IPS DF 6.9 (cell line): ENCODE measurements at regions not wholly inside any gene's neighbourhood (a gene's known extent, or its start where the extent isn't known, plus 50 kb on each side); places are given as distances from the start of the nearest gene placed in this dataset.
"Not testable (repeated sequence)": the region's sequence is repeated elsewhere in the genome, so short reads cannot be mapped to it uniquely, and the experiment has no call there.

ENCODE experiments used
- DNase-seq: peaks from one replicate; pipeline ENCODE4 v3.0.0-alpha.2; 2013; ENCODE audit warnings: low read depth, low spot score
- H3K27ac ChIP-seq: one replicate; pipeline ENCODE4 v1.5.1; 2013; ENCODE audit warnings: low read length, control low read depth
- H3K27me3 ChIP-seq: 2 replicates; pipeline ENCODE4 v1.6.1; 2013; ENCODE audit warnings: mild to moderate bottlenecking, low read length; ENCODE audit not compliant: control insufficient read depth, insufficient read depth
- H3K36me3 ChIP-seq: 2 replicates; pipeline ENCODE4 v1.6.1; 2013; ENCODE audit warnings: low read length; ENCODE audit not compliant: control insufficient read depth, insufficient read depth
- H3K4me1 ChIP-seq: 2 replicates; pipeline ENCODE4 v1.6.1; 2013; ENCODE audit warnings: low read length; ENCODE audit not compliant: control insufficient read depth, insufficient read depth
- H3K4me3 ChIP-seq: 2 replicates; pipeline ENCODE4 v1.5.1; 2013; ENCODE audit warnings: mild to moderate bottlenecking, low read length
- H3K9me3 ChIP-seq: 2 replicates; pipeline ENCODE4 v1.6.1; 2013; ENCODE audit warnings: low read length, inconsistent platforms; ENCODE audit not compliant: control insufficient read depth, insufficient read depth
- WGBS: extraction: QIAGEN DNeasy Blood & Tissue Kit; methylation state at CpG from one replicate; pipeline ENCODE4 v1.1.7; 2013; ENCODE audit warnings: mixed read lengths, missing lambda C conversion rate; ENCODE audit not compliant: insufficient read length, insufficient coverage; 5-methylcytosine and 5-hydroxymethylcytosine counted together

- H3K9me3 ChIP-seq: no peaks in the 10 kb centered on the region
- no peak overlapping the region for H3K4me3 ChIP-seq
- no peaks in the 10 kb centered on the region for H3K4me1 ChIP-seq
- no peak overlapping the region for H3K27ac ChIP-seq
- H3K27me3 ChIP-seq: no peaks in the 10 kb centered on the region
- DNase-seq: no peak
- WGBS: no CpG with 5 or more reads among the region's 3 CpGs
- no peaks in the 10 kb centered on the region for H3K36me3 ChIP-seq
These were observed 354.9 kb downstream of the CD109 start for GRCh38 chr6:74050921-74051320.

GRCh38 chr6:74048387-74048786 lies 352.4 kb downstream of the CD109 start:
- Histone ChIP-seq H3K36me3 (no peaks in the 10 kb centered on the region), H3K4me1 (no peaks in the 10 kb centered on the region), H3K4me3 (no peak overlapping the region), H3K27me3 (no peaks in the 10 kb centered on the region), H3K27ac (no peak overlapping the region), H3K9me3 (no peaks in the 10 kb centered on the region)
- DNase-seq: no peak
- no CpG with 5 or more reads among the region's 2 CpGs for WGBS

- DNase-seq: no peak
- Histone ChIP-seq H3K27ac (no peak overlapping the region), H3K4me3 (no peak overlapping the region), H3K36me3 (no peaks in the 10 kb centered on the region), H3K27me3 (no peaks in the 10 kb centered on the region), H3K4me1 (peaks cover 5% of the 10 kb centered on the region; the same call in 1 of the 2 replicates), H3K9me3 (no peaks in the 10 kb centered on the region)
- WGBS: no CpG with 5 or more reads among the region's 3 CpGs
These were observed 348.6 kb downstream of the CD109 start for GRCh38 chr6:74044417-74045096.

- Histone ChIP-seq H3K4me3 (no peak overlapping the region), H3K27me3 (no peaks in the 10 kb centered on the region)
- no CpG with 5 or more reads among the region's 3 CpGs for WGBS
These were observed 345.4 kb downstream of the CD109 start for GRCh38 chr6:74041420-74041819.

GRCh38 chr6:74018825-74019224 lies 322.8 kb downstream of the CD109 start:
- Histone ChIP-seq H3K27me3 (no peaks in the 10 kb centered on the region), H3K36me3 (no peaks in the 10 kb centered on the region), H3K9me3 (no peaks in the 10 kb centered on the region; the same call in 1 of the 2 replicates), H3K27ac (no peak overlapping the region), H3K4me3 (no peak overlapping the region), H3K4me1 (no peaks in the 10 kb centered on the region)
- WGBS: no CpG with 5 or more reads among the region's 5 CpGs
- no peak for DNase-seq

More at GRCh38 chr6:74041420-74041819, 345.4 kb downstream of the CD109 start:
- H3K9me3 ChIP-seq: no peaks in the 10 kb centered on the region
- H3K36me3 ChIP-seq: no peaks in the 10 kb centered on the region
- H3K27ac ChIP-seq: no peak overlapping the region
- DNase-seq: no peak
- H3K4me1 ChIP-seq: peaks cover 5% of the 10 kb centered on the region; the same call in 1 of the 2 replicates

- no CpG with 5 or more reads among the region's 1 CpG for WGBS
- H3K27ac ChIP-seq: no peak overlapping the region
These were observed 319.4 kb downstream of the CD109 start for GRCh38 chr6:74015427-74015826.

GRCh38 chr6:74000666-74001490 lies 304.9 kb downstream of the CD109 start:
- DNase-seq: no peak
- no peak overlapping the region for H3K27ac ChIP-seq
- H3K27me3 ChIP-seq: no peaks in the 10 kb centered on the region
- H3K4me1 ChIP-seq: no peaks in the 10 kb centered on the region
- H3K4me3 ChIP-seq: no peak overlapping the region
- H3K36me3 ChIP-seq: no peaks in the 10 kb centered on the region
- no CpG with 5 or more reads among the region's 5 CpGs for WGBS
- no peaks in the 10 kb centered on the region for H3K9me3 ChIP-seq

More at GRCh38 chr6:74015427-74015826, 319.4 kb downstream of the CD109 start:
- no peaks in the 10 kb centered on the region for H3K27me3 ChIP-seq
- no peaks in the 10 kb centered on the region for H3K36me3 ChIP-seq
- no peaks in the 10 kb centered on the region for H3K4me1 ChIP-seq
- H3K4me3 ChIP-seq: no peak overlapping the region
- no peak for DNase-seq
- no peaks in the 10 kb centered on the region; the same call in 1 of the 2 replicates for H3K9me3 ChIP-seq

- H3K9me3 ChIP-seq, DNase-seq, H3K36me3 ChIP-seq, H3K4me3 ChIP-seq, H3K27me3 ChIP-seq, H3K27ac ChIP-seq, H3K4me1 ChIP-seq: not testable (repeated sequence)
- WGBS: no CpG with 5 or more reads among the region's 30 CpGs
These were observed 294.7 kb downstream of the CD109 start for GRCh38 chr6:73990609-73991238.

- no peaks in the 10 kb centered on the region for H3K4me1 ChIP-seq
- no peaks in the 10 kb centered on the region for H3K9me3 ChIP-seq
- no peak for DNase-seq
- no peak overlapping the region for H3K27ac ChIP-seq
- no peaks in the 10 kb centered on the region for H3K27me3 ChIP-seq
- WGBS: no CpG with 5 or more reads among the region's 3 CpGs
- H3K36me3 ChIP-seq: no peaks in the 10 kb centered on the region
- H3K4me3 ChIP-seq: no peak overlapping the region
These were observed 293.4 kb downstream of the CD109 start for GRCh38 chr6:73989428-73989827.

GRCh38 chr6:73985891-73986290 lies 289.9 kb downstream of the CD109 start:
- H3K27me3 ChIP-seq: no peaks in the 10 kb centered on the region
- no peaks in the 10 kb centered on the region for H3K36me3 ChIP-seq
- no peak for DNase-seq
- no peaks in the 10 kb centered on the region for H3K9me3 ChIP-seq
- no peak overlapping the region for H3K4me3 ChIP-seq
- H3K27ac ChIP-seq: no peak overlapping the region
- no peaks in the 10 kb centered on the region for H3K4me1 ChIP-seq
- no CpG with 5 or more reads among the region's 2 CpGs for WGBS
